ENCODE measurements at regions not wholly inside any gene's neighbourhood (a gene's known extent, or its start where the extent isn't known, plus 50 kb on each side); places are given as distances from the start of the nearest gene placed in this dataset.
"Not testable (repeated sequence)": the region's sequence is repeated elsewhere in the genome, so short reads cannot be mapped to it uniquely, and the experiment has no call there.

GRCh38 chr5:152523964-152524363, 118.9 kb upstream of the NMUR2 start:
- DNase-seq (ENCODE audit: low read depth in 2 of 3, low spot score in 2 of 3) = no peak

GRCh38 chr5:152527358-152528052, 122.4 kb upstream of the NMUR2 start:
- peak in 1 of 3 donors; percentile 18 for DNase-seq (ENCODE audit: low read depth in 2 of 3, low spot score in 2 of 3)

- DNase-seq (ENCODE audit: low read depth in 2 of 3, low spot score in 2 of 3) = no peak
Measured at GRCh38 chr5:152529440-152529839, 124.4 kb upstream of the NMUR2 start.

- peak in 2 of 3 donors; percentile 28 to 63 for DNase-seq (ENCODE audit: low read depth in 2 of 3, low spot score in 2 of 3)
Measured at GRCh38 chr5:152532714-152533113, 127.6 kb upstream of the NMUR2 start.

GRCh38 chr5:152534641-152535040, 129.6 kb upstream of the NMUR2 start:
- DNase-seq (ENCODE audit: low read depth in 2 of 3, low spot score in 2 of 3) = no peak

GRCh38 chr5:152542741-152543140, 137.7 kb upstream of the NMUR2 start:
- DNase-seq (ENCODE audit: low read depth in 2 of 3, low spot score in 2 of 3) = peak in 1 of 3 donors; percentile 16

GRCh38 chr5:152546493-152546892, 141.4 kb upstream of the NMUR2 start:
- no peak for DNase-seq (ENCODE audit: low read depth in 2 of 3, low spot score in 2 of 3)

- DNase-seq (ENCODE audit: low read depth in 2 of 3, low spot score in 2 of 3) = no peak
Measured at GRCh38 chr5:152547202-152547601, 142.1 kb upstream of the NMUR2 start.

- no peak for DNase-seq (ENCODE audit: low read depth in 2 of 3, low spot score in 2 of 3)
Measured at GRCh38 chr5:152549709-152550108, 144.6 kb upstream of the NMUR2 start.

- DNase-seq (ENCODE audit: low read depth in 2 of 3, low spot score in 2 of 3) = no peak
Measured at GRCh38 chr5:152551061-152551460, 146.0 kb upstream of the NMUR2 start.

GRCh38 chr5:152556784-152557183, 151.7 kb upstream of the NMUR2 start:
- DNase-seq (ENCODE audit: low read depth in 2 of 3, low spot score in 2 of 3) = no peak

- peak in 2 of 3 donors; percentile 3 to 51 for DNase-seq (ENCODE audit: low read depth in 2 of 3, low spot score in 2 of 3)
Measured at GRCh38 chr5:152560512-152561137, 155.5 kb upstream of the NMUR2 start.

GRCh38 chr5:152568016-152568415, 162.9 kb upstream of the NMUR2 start:
- DNase-seq (ENCODE audit: low read depth in 2 of 3, low spot score in 2 of 3) = no peak

- no peak for DNase-seq (ENCODE audit: low read depth in 2 of 3, low spot score in 2 of 3)
Measured at GRCh38 chr5:152572812-152573211, 167.7 kb upstream of the NMUR2 start.

GRCh38 chr5:152584103-152584502, 179.0 kb upstream of the NMUR2 start:
- DNase-seq (ENCODE audit: low read depth in 2 of 3, low spot score in 2 of 3) = no peak

GRCh38 chr5:152592416-152592815, 187.3 kb upstream of the NMUR2 start:
- no peak for DNase-seq (ENCODE audit: low read depth in 2 of 3, low spot score in 2 of 3)

GRCh38 chr5:152593388-152593787, 188.3 kb upstream of the NMUR2 start:
- no peak for DNase-seq (ENCODE audit: low read depth in 2 of 3, low spot score in 2 of 3)

- no peak for DNase-seq (ENCODE audit: low read depth in 2 of 3, low spot score in 2 of 3)
Measured at GRCh38 chr5:152595405-152595804, 190.3 kb upstream of the NMUR2 start.

- no peak for DNase-seq (ENCODE audit: low read depth in 2 of 3, low spot score in 2 of 3)
Measured at GRCh38 chr5:152599096-152599495, 194.0 kb upstream of the NMUR2 start.

GRCh38 chr5:152601806-152602732, 197.0 kb upstream of the NMUR2 start:
- no peak for DNase-seq (ENCODE audit: low read depth in 2 of 3, low spot score in 2 of 3)

- not testable (repeated sequence) for DNase-seq (ENCODE audit: low read depth in 2 of 3, low spot score in 2 of 3)
Measured at GRCh38 chr5:152606050-152606449, 201.0 kb upstream of the NMUR2 start.
